H9 (cell line): ENCODE measurements at regions not wholly inside any gene's neighbourhood (a gene's known extent, or its start where the extent isn't known, plus 50 kb on each side); places are given as distances from the start of the nearest gene placed in this dataset.

Source experiments
- DNase-seq: peaks from one replicate; pipeline ENCODE4 v3.0.0-alpha.2; 2017
- H2AFZ ChIP-seq: one replicate; pipeline ENCODE4 v1.6.1; 2013; ENCODE audit warnings: mild to moderate bottlenecking, low read length, control low read depth, moderate library complexity
- H2AK5ac ChIP-seq: 2 replicates; pipeline ENCODE4 v1.6.1; 2013; ENCODE audit warnings: low read length, control low read depth, mixed read lengths; ENCODE audit not compliant: insufficient read length
- H2BK120ac ChIP-seq: one replicate; pipeline ENCODE4 v1.6.1; 2013; ENCODE audit warnings: low read depth, mild to moderate bottlenecking, low read length, control low read depth, inconsistent platforms; ENCODE audit not compliant: poor library complexity, severe bottlenecking
- H2BK12ac ChIP-seq: 2 replicates; pipeline ENCODE4 v1.6.1; 2013; ENCODE audit warnings: low read length, control low read depth, mixed read lengths, low read depth; ENCODE audit not compliant: insufficient read length
- H2BK15ac ChIP-seq: 2 replicates; pipeline ENCODE4 v1.6.1; 2013; ENCODE audit warnings: low read depth, low read length, control low read depth
- H2BK20ac ChIP-seq: one replicate; pipeline ENCODE4 v1.6.1; 2013; ENCODE audit warnings: low read depth, mild to moderate bottlenecking, low read length, control low read depth, inconsistent platforms; ENCODE audit not compliant: poor library complexity, severe bottlenecking
- H2BK5ac ChIP-seq: 2 replicates; pipeline ENCODE4 v1.6.1; 2013; ENCODE audit warnings: low read length, control low read depth, mixed read lengths; ENCODE audit not compliant: insufficient read length
- H3K14ac ChIP-seq: 2 replicates; pipeline ENCODE4 v1.6.1; 2013; ENCODE audit warnings: low read length, control low read depth; ENCODE audit not compliant: insufficient read depth
- H3K18ac ChIP-seq: 2 replicates; pipeline ENCODE4 v1.6.1; 2013; ENCODE audit warnings: low read depth, mild to moderate bottlenecking, mixed read lengths, low read length, control low read depth; ENCODE audit not compliant: insufficient read length
- H3K23ac ChIP-seq: 2 replicates; pipeline ENCODE4 v1.6.1; 2013; ENCODE audit warnings: low read length, control low read depth, mixed read lengths, low read depth; ENCODE audit not compliant: insufficient read length
- H3K23me2 ChIP-seq: 2 replicates; pipeline ENCODE4 v1.6.1; 2013; ENCODE audit warnings: low read depth, mild to moderate bottlenecking, mixed read lengths, low read length, control low read depth; ENCODE audit not compliant: insufficient read length, poor library complexity, severe bottlenecking
- H3K27ac ChIP-seq: 2 replicates; pipeline ENCODE4 v1.5.1; 2013; ENCODE audit warnings: low read length, control low read depth, mixed read lengths, low read depth; ENCODE audit not compliant: insufficient read length
- H3K27me3 ChIP-seq: 2 replicates; pipeline ENCODE4 v1.6.1; 2013; ENCODE audit warnings: low read length, control low read depth, inconsistent platforms; ENCODE audit not compliant: insufficient read depth
- H3K4ac ChIP-seq: 2 replicates; pipeline ENCODE4 v1.6.1; 2013; ENCODE audit warnings: low read depth, mild to moderate bottlenecking, control low read depth, inconsistent platforms, low read length, moderate library complexity
- H3K4me1 ChIP-seq: 2 replicates; pipeline ENCODE4 v1.6.1; 2013; ENCODE audit warnings: low read length, control low read depth, inconsistent platforms; ENCODE audit not compliant: insufficient read depth
- H3K4me2 ChIP-seq: 2 replicates; pipeline ENCODE4 v1.6.1; 2013; ENCODE audit warnings: low read length, control low read depth, mixed read lengths; ENCODE audit not compliant: insufficient read length, insufficient read depth
- H3K56ac ChIP-seq: 2 replicates; pipeline ENCODE4 v1.6.1; 2013; ENCODE audit warnings: low read depth, mild to moderate bottlenecking, mixed read lengths, low read length, control low read depth; ENCODE audit not compliant: insufficient read length
- H3K79me1 ChIP-seq: 2 replicates; pipeline ENCODE4 v1.6.1; 2013; ENCODE audit warnings: low read depth, mild to moderate bottlenecking, moderate library complexity, low read length, control low read depth, inconsistent platforms; ENCODE audit not compliant: insufficient read depth, poor library complexity, severe bottlenecking
- H3K79me2 ChIP-seq: 2 replicates; pipeline ENCODE4 v1.6.1; 2013; ENCODE audit warnings: low read length, control low read depth, inconsistent platforms; ENCODE audit not compliant: insufficient read depth
- H3K9ac ChIP-seq: 2 replicates; pipeline ENCODE4 v1.6.1; 2013; ENCODE audit warnings: low read length, control low read depth, mixed read lengths; ENCODE audit not compliant: insufficient read length; ENCODE audit errors: extremely low read depth
- H3K9me3 ChIP-seq: one replicate; pipeline ENCODE4 v1.6.1; 2013; ENCODE audit warnings: low read depth, low read length, inconsistent platforms; ENCODE audit not compliant: control insufficient read depth
- H3T11ph ChIP-seq: one replicate; pipeline ENCODE4 v1.6.1; 2013; ENCODE audit warnings: mild to moderate bottlenecking, low read length, control low read depth, inconsistent platforms
- H4K20me1 ChIP-seq: one replicate; pipeline ENCODE4 v1.6.1; 2013; ENCODE audit not compliant: control insufficient read depth, insufficient read length, insufficient read depth
- H4K5ac ChIP-seq: 2 replicates; pipeline ENCODE4 v1.6.1; 2013; ENCODE audit warnings: low read depth, mild to moderate bottlenecking, mixed read lengths, low read length, control low read depth; ENCODE audit not compliant: insufficient read length
- H4K8ac ChIP-seq: replicated peaks from 2 replicates; pipeline ENCODE4 v1.6.1; 2013; ENCODE audit warnings: low read length, control low read depth, mixed read lengths, low read depth; ENCODE audit not compliant: insufficient read length
- H4K91ac ChIP-seq: 2 replicates; pipeline ENCODE4 v1.6.1; 2013; ENCODE audit warnings: low read depth, mild to moderate bottlenecking, moderate library complexity, mixed read lengths, low read length, control low read depth; ENCODE audit not compliant: insufficient read length
- H3K27ac Mint-ChIP-seq, 3 experiments: 2 replicates in 2 of 3; 3 replicates in 1 of 3; pipeline ENCODE4 v1.8.0; 2020 to 2021; ENCODE audit warnings: mixed read lengths in 3 of 3, mild to moderate bottlenecking in 1 of 3, moderate library complexity in 1 of 3
- H3K27me3 Mint-ChIP-seq: 2 replicates; pipeline ENCODE4 v1.8.0; 2021; ENCODE audit warnings: low read depth, mild to moderate bottlenecking, moderate library complexity, mixed read lengths
- H3K36me3 Mint-ChIP-seq, 3 experiments: 2 replicates in 2 of 3; 3 replicates in 1 of 3; pipeline ENCODE4 v1.8.0; 2020 to 2021; ENCODE audit warnings: low read depth in 3 of 3, mixed read lengths in 3 of 3; ENCODE audit not compliant: insufficient read depth in 1 of 3
- H3K4me1 Mint-ChIP-seq, 2 experiments: 2 replicates each; pipeline ENCODE4 v1.8.0; 2020; ENCODE audit warnings: mixed read lengths in 2 of 2
- H3K4me3 Mint-ChIP-seq, 2 experiments: 2 replicates in 1 of 2; 3 replicates in 1 of 2; pipeline ENCODE4 v1.8.0; 2020 to 2021; ENCODE audit warnings: mild to moderate bottlenecking in 2 of 2, mixed read lengths in 2 of 2, moderate library complexity in 1 of 2
- H3K9me3 Mint-ChIP-seq, 2 experiments: 2 replicates in 1 of 2; 3 replicates in 1 of 2; pipeline ENCODE4 v1.8.0; 2020; ENCODE audit warnings: mild to moderate bottlenecking in 2 of 2, mixed read lengths in 2 of 2, moderate library complexity in 1 of 2
- WGBS: extraction: QIAGEN DNeasy Blood & Tissue Kit; methylation state at CpG from one replicate; pipeline ENCODE4 v1.1.7; 2013; ENCODE audit warnings: missing lambda C conversion rate, low lambda C conversion rate, mixed read lengths; ENCODE audit not compliant: insufficient read length; ENCODE audit errors: extremely low coverage; 5-methylcytosine and 5-hydroxymethylcytosine counted together
- TF ChIP-seq, protein P1 (sequence below): fragments of 200-600 bp; sonication (generic); conservative IDR thresholded peaks from 3 replicates; pipeline ENCODE4 v1.8.0; 2021; ENCODE audit warnings: antibody characterized with exemption, mild to moderate bottlenecking

DNA sequence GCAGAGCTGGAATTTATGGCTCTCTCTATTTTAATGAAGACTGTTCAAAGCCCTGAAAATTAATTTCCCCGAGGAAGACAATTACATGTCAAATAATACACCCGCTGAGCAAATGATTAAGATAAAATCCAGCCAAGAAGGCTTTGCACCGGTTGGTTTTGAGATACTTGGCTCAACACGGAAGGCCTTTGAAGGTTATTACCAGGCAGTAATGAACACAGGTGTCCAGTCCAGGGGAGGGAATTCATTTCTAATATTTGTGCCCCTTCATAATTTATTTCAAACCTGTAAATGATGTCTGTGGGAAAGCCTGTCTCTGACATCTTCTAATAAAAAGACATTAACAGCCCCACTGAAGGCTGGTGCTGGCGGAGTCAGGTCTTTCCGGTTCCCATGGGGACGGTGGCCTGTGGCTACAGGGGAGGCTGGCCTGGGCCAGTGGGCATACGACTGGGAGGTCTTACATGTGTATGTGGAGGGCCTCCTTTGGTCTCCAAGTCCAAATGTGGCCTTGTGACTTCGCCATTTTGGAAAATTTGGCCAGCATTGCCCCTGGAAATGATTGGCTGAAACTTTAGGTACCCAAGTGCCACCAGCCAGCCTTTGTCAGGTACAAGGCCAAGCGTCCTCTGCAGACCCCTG is 49.9 kb upstream of the IQSEC1 start:
- Histone ChIP-seq H3K23ac (no peak overlapping the region), H4K20me1 (no peaks in the 10 kb centered on the region), H3T11ph (no peak overlapping the region), H3K9me3 (no peaks in the 10 kb centered on the region), H3K56ac (no peak overlapping the region), H3K79me2 (no peaks in the 10 kb centered on the region), H2BK12ac (no peak overlapping the region), H2BK15ac (no peak overlapping the region), H3K14ac (no peak overlapping the region), H3K4me1 (no peaks in the 10 kb centered on the region), H2AFZ (no peak overlapping the region), H3K23me2 (no peaks in the 10 kb centered on the region), H2BK20ac (no peak overlapping the region), H4K8ac (no peak overlapping the region), H2AK5ac (no peak overlapping the region), H2BK5ac (no peak overlapping the region), H3K9ac (no peak overlapping the region), H3K4me2 (no peak overlapping the region), H4K91ac (no peak overlapping the region), H4K5ac (no peak overlapping the region), H3K27me3 (no peaks in the 10 kb centered on the region), H3K4ac (no peak overlapping the region), H2BK120ac (no peak overlapping the region), H3K79me1 (no peaks in the 10 kb centered on the region), H3K18ac (no peak overlapping the region), H3K27ac (no peak overlapping the region)
- TF ChIP-seq, protein P1, sequence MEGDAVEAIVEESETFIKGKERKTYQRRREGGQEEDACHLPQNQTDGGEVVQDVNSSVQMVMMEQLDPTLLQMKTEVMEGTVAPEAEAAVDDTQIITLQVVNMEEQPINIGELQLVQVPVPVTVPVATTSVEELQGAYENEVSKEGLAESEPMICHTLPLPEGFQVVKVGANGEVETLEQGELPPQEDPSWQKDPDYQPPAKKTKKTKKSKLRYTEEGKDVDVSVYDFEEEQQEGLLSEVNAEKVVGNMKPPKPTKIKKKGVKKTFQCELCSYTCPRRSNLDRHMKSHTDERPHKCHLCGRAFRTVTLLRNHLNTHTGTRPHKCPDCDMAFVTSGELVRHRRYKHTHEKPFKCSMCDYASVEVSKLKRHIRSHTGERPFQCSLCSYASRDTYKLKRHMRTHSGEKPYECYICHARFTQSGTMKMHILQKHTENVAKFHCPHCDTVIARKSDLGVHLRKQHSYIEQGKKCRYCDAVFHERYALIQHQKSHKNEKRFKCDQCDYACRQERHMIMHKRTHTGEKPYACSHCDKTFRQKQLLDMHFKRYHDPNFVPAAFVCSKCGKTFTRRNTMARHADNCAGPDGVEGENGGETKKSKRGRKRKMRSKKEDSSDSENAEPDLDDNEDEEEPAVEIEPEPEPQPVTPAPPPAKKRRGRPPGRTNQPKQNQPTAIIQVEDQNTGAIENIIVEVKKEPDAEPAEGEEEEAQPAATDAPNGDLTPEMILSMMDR, result no peak
- Mint-ChIP-seq H3K27me3 (no peaks in the 10 kb centered on the region), H3K27ac (no peak overlapping the region), H3K4me1 (peaks cover 0 to 12% of the 10 kb centered on the region in 2 experiments; a peak in 2 of 4 replicates), H3K9me3 (no peaks in the 10 kb centered on the region), H3K36me3 (no peaks in the 10 kb centered on the region), H3K4me3 (no peak overlapping the region)
- DNase-seq, result no peak
- no CpG with 5 or more reads among the region's 10 CpGs for WGBS
